GM23338 (cell line): ENCODE measurements at regions not wholly inside any gene's neighbourhood (a gene's known extent, or its start where the extent isn't known, plus 50 kb on each side); places are given as distances from the start of the nearest gene placed in this dataset.
A peak's percentile ranks its signal among the peaks of the same experiment; 100 is the strongest.

Experiments
- ATAC-seq: fragments of 200-7000 bp; cut with Tn5 transposase; 3 replicates; pipeline ENCODE4 v1.9.1; 2020
- DNase-seq: peaks from one replicate; pipeline ENCODE4 v3.0.0-alpha.2; 2015; ENCODE audit warnings: low spot score
- H2AFZ ChIP-seq: fragments of 200-600 bp; sonication (generic); 2 replicates; pipeline ENCODE4 v1.8.0; 2016; ENCODE audit warnings: antibody characterized with exemption, mild to moderate bottlenecking, moderate library complexity
- H3F3A ChIP-seq: fragments of 200-600 bp; sonication (generic); replicated peaks from 2 replicates; pipeline ENCODE4 v1.8.0; 2017; ENCODE audit warnings: antibody characterized with exemption, mixed run types, low read depth
- H3K27ac ChIP-seq: fragments of 200-600 bp; sonication (generic); 2 replicates; pipeline ENCODE4 v1.6.1; 2016; ENCODE audit warnings: low read depth
- H3K27me3 ChIP-seq: fragments of 200-600 bp; sonication (generic); 2 replicates; pipeline ENCODE4 v1.8.0; 2016; ENCODE audit warnings: mild to moderate bottlenecking, mixed run types, moderate library complexity; ENCODE audit not compliant: insufficient read depth
- H3K36me3 ChIP-seq: fragments of 200-600 bp; sonication (generic); 2 replicates; pipeline ENCODE4 v1.8.0; 2016; ENCODE audit warnings: mild to moderate bottlenecking; ENCODE audit not compliant: insufficient read depth
- H3K4me1 ChIP-seq: fragments of 200-600 bp; sonication (generic); 2 replicates; pipeline ENCODE4 v1.8.0; 2016; ENCODE audit warnings: mild to moderate bottlenecking, moderate library complexity; ENCODE audit not compliant: insufficient read depth
- H3K4me2 ChIP-seq: fragments of 200-600 bp; sonication (generic); 2 replicates; pipeline ENCODE4 v1.7.1; 2017; ENCODE audit warnings: mixed run types
- H3K4me3 ChIP-seq: fragments of 200-600 bp; sonication (generic); 2 replicates; pipeline ENCODE4 v1.6.1; 2016; ENCODE audit warnings: mixed run types
- H3K79me2 ChIP-seq: fragments of 200-600 bp; sonication (generic); replicated peaks from 2 replicates; pipeline ENCODE4 v1.8.0; 2017; ENCODE audit warnings: mild to moderate bottlenecking; ENCODE audit not compliant: insufficient read depth
- H3K9me2 ChIP-seq: fragments of 200-600 bp; sonication (generic); 2 replicates; pipeline ENCODE4 v1.8.0; 2017; ENCODE audit not compliant: insufficient read depth
- H4K20me1 ChIP-seq: fragments of 200-600 bp; sonication (generic); replicated peaks from 2 replicates; pipeline ENCODE4 v1.8.0; 2017; ENCODE audit warnings: mild to moderate bottlenecking; ENCODE audit not compliant: insufficient read depth
- H3K27ac Mint-ChIP-seq: 2 replicates; pipeline ENCODE4 v1.8.0; 2020; ENCODE audit warnings: inconsistent platforms, mild to moderate bottlenecking, moderate library complexity, mixed read lengths
- H3K27me3 Mint-ChIP-seq: 3 replicates; pipeline ENCODE4 v1.8.0; 2022; ENCODE audit warnings: low read depth, mild to moderate bottlenecking, moderate library complexity, mixed read lengths, inconsistent platforms; ENCODE audit not compliant: insufficient read depth, poor library complexity
- H3K36me3 Mint-ChIP-seq: 3 replicates; pipeline ENCODE4 v1.8.0; 2021; ENCODE audit warnings: low read depth, mild to moderate bottlenecking, inconsistent platforms, moderate library complexity, mixed read lengths
- H3K4me1 Mint-ChIP-seq: 3 replicates; pipeline ENCODE4 v1.8.0; 2020; ENCODE audit warnings: mild to moderate bottlenecking, inconsistent platforms, mixed read lengths
- H3K4me3 Mint-ChIP-seq: 3 replicates; pipeline ENCODE4 v1.8.0; 2021; ENCODE audit warnings: moderate library complexity, mild to moderate bottlenecking, inconsistent platforms, mixed read lengths
- H3K9me3 Mint-ChIP-seq: 3 replicates; pipeline ENCODE4 v1.8.0; 2020; ENCODE audit warnings: moderate library complexity, mild to moderate bottlenecking, inconsistent platforms, mixed read lengths
- CREB1 ChIP-seq: fragments of 250-450 bp; sonication (Bioruptor Pico); IDR thresholded peaks from 2 replicates; pipeline ENCODE4 v1.5.0; 2020; ENCODE audit warnings: low read depth, mild to moderate bottlenecking, moderate library complexity
- CTCF ChIP-seq, 2 experiments: fragments of 200-600 bp in 1 of 2; sonication (generic) in 1 of 2; conservative IDR thresholded peaks; 2 replicates each; pipeline versions ENCODE4 v1.5.1 to v1.6.1; 2016 to 2017; ENCODE audit warnings: antibody characterized with exemption in 2 of 2, low read depth in 2 of 2, mild to moderate bottlenecking in 2 of 2, moderate library complexity in 1 of 2
- ETS1 ChIP-seq: IDR thresholded peaks from 2 replicates; pipeline ENCODE4 v1.6.1; 2016; ENCODE audit warnings: antibody characterized with exemption
- EZH2 ChIP-seq: fragments of 200-600 bp; sonication (generic); IDR thresholded peaks from one replicate; pipeline ENCODE4 v1.8.0; 2017; ENCODE audit warnings: antibody characterized with exemption, mild to moderate bottlenecking, low read depth; ENCODE audit not compliant: unreplicated experiment
- EZH2phosphoT487 ChIP-seq: fragments of 200-600 bp; sonication (generic); IDR thresholded peaks from one replicate; pipeline ENCODE4 v1.8.1; 2018; ENCODE audit warnings: antibody characterized with exemption; ENCODE audit not compliant: unreplicated experiment
- JUNB ChIP-seq: IDR thresholded peaks from one replicate; pipeline ENCODE4 v1.6.1; 2016; ENCODE audit warnings: antibody characterized with exemption; ENCODE audit not compliant: unreplicated experiment
- NANOG ChIP-seq: IDR thresholded peaks from 2 replicates; pipeline ENCODE4 v1.6.1; 2016; ENCODE audit warnings: antibody characterized with exemption, borderline replicate concordance
- POLR2AphosphoS5 ChIP-seq: IDR thresholded peaks from 2 replicates; pipeline ENCODE4 v1.6.1; 2016; ENCODE audit warnings: antibody characterized with exemption, low read depth
- REST ChIP-seq: IDR thresholded peaks from one replicate; pipeline ENCODE4 v1.6.1; 2018; ENCODE audit warnings: antibody characterized with exemption; ENCODE audit not compliant: unreplicated experiment
- STAT1 ChIP-seq: IDR thresholded peaks from one replicate; pipeline ENCODE4 v1.6.1; 2016; ENCODE audit warnings: antibody characterized with exemption; ENCODE audit not compliant: unreplicated experiment
- ZNF114 ChIP-seq: fragments of 250-450 bp; sonication (Bioruptor Pico); IDR thresholded peaks from 2 replicates; pipeline ENCODE4 v1.5.0; 2020; ENCODE audit warnings: mild to moderate bottlenecking, moderate library complexity
- ZNF331 ChIP-seq: fragments of 250-450 bp; sonication (Bioruptor Pico); IDR thresholded peaks from 2 replicates; pipeline ENCODE4 v1.5.0; 2020; ENCODE audit warnings: low read depth, mild to moderate bottlenecking, moderate library complexity
- ZNF462 ChIP-seq: fragments of 250-450 bp; sonication (Bioruptor Pico); IDR thresholded peaks from 2 replicates; pipeline ENCODE4 v1.5.0; 2020; ENCODE audit warnings: mild to moderate bottlenecking, moderate library complexity

- DNase-seq, result no peak
- Histone ChIP-seq H3K27ac (no peak overlapping the region), H3K9me2 (no peaks in the 10 kb centered on the region), H3K4me1 (peaks cover 50% of the 10 kb centered on the region), H3F3A (0 out of 2 replicates have a peak, but pooled peaks cover 9% of the 10 kb centered on the region), H3K36me3 (no peaks in the 10 kb centered on the region), H3K27me3 (no peaks in the 10 kb centered on the region), H3K4me3 (no peak overlapping the region), H3K79me2 (peaks cover 63% of the 10 kb centered on the region), H2AFZ (no peak overlapping the region), H4K20me1 (no peaks in the 10 kb centered on the region; the same call in 1 of the 2 replicates), H3K4me2 (no peak overlapping the region)
- Mint-ChIP-seq H3K27ac (peak overlapping the region; percentile 69; the same call in 1 of the 2 replicates), H3K36me3 (no peaks in the 10 kb centered on the region), H3K9me3 (no peaks in the 10 kb centered on the region), H3K27me3 (peaks cover 29% of the 10 kb centered on the region), H3K4me1 (peaks cover 77% of the 10 kb centered on the region), H3K4me3 (no peak overlapping the region)
- no peak for ATAC-seq
- TF ChIP-seq EZH2phosphoT487, result no peak
- TF ChIP-seq NANOG, result no peak
- TF ChIP-seq STAT1, result no peak
- TF ChIP-seq REST, result no peak
- TF ChIP-seq CTCF (conservative IDR thresholded peaks at IDR 0.05; ENCODE audit: low read depth in 2 of 2), result no peak
- no peak for TF ChIP-seq JUNB
- TF ChIP-seq ZNF114 (CRISPR knock-in tag), result no peak
- no peak for TF ChIP-seq ZNF462 (CRISPR knock-in tag)
- TF ChIP-seq POLR2AphosphoS5, result no peak
- no peak for TF ChIP-seq ETS1
- TF ChIP-seq EZH2, result no peak
- no peak for TF ChIP-seq ZNF331 (CRISPR knock-in tag)
- no peak for TF ChIP-seq CREB1
Observed at GRCh38 chr17:77423589-77424451, 283.1 kb downstream of the SEC14L1 start.
